GM08714 (cell line): ENCODE measurements at regions not wholly inside any gene's neighbourhood (a gene's known extent, or its start where the extent isn't known, plus 50 kb on each side); places are given as distances from the start of the nearest gene placed in this dataset.

Source experiments
- H3K4me3 ChIP-seq: fragments of 200-500 bp; sonication (Bioruptor generic); 2 replicates; pipeline ENCODE4 v1.5.1; 2014; ENCODE audit warnings: mild to moderate bottlenecking, low read length, inconsistent platforms
- ZNF274 ChIP-seq: IDR thresholded peaks from 2 replicates; pipeline ENCODE4 v1.6.1; 2012; ENCODE audit warnings: mild to moderate bottlenecking, low read depth, low read length

DNA sequence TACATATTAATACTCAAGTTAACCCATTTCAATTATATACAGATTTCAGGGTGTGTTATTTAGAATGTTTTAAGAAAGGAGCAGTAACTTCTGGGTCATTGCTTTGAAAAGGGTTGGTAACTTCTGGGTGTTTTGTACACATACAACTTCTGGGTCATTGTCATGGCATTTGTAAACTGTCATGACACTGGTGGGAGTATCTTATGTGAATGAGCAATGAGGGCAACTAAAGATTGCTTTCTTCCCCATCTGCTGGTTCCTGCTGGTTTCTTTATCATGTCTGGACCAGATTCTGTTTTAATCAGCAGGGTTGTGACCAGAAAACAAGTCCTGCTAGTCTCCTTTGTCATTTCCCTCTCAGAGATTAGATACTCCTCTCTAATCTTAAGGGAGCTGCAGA lies 713.3 kb downstream of the LRFN5 start:
- no peak overlapping the region for H3K4me3 ChIP-seq
- no peak for TF ChIP-seq ZNF274

DNA sequence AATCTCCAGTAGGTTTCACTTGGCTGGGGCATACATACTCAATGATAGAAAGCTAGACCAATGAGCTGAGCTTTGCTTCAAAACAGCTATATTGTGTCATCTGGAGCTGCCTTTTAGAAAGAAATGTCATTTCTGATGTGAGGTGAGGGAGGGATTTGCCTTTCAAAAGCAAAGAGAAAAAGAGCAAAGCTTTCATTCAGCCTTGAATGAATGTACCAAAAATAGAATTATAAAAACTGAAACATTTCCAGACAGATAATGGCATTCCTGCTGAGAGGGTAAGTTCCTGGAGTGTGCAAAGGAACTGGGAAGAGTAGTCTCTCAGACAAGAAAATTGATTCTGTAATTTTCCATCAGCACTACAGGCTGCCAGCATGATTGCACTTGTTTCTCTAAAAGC lies 710.0 kb downstream of the LRFN5 start:
- no peak overlapping the region for H3K4me3 ChIP-seq
- TF ChIP-seq ZNF274 = no peak

- no peak for TF ChIP-seq ZNF274
- H3K4me3 ChIP-seq = no peak overlapping the region
These were observed 705.2 kb downstream of the LRFN5 start for GRCh38 chr14:42311876-42312275.

DNA sequence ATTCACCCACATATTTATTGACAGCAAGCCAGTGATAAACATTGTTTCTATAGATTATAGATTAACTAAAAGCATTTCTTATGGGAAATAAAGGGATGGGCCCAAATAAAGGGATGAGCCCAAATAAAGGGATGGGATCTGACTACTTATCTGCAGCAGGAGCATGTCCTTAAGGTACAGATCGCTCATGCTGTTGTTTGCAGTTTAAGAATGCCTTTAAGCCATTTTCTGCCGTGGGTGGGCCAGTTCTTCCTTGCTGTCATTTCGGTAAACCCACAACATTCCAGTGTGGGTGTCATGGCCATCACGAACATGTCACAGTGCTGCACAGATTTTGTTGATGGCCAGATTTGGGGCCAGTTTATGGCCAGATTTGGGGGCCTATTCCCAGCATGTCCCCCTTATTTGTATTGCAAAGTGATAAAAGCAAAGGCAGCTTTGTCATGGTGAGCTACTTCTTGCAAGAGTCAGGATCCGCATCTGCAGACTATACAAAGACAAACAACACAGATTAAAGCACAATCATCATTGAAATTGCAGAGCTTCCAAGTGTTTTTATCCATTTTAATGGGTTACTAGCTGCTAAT lies 700.7 kb downstream of the LRFN5 start:
- TF ChIP-seq ZNF274 = no peak
- H3K4me3 ChIP-seq = no peak overlapping the region

GRCh38 chr14:42299692-42300091 lies 693.0 kb downstream of the LRFN5 start:
- no peak for TF ChIP-seq ZNF274
- H3K4me3 ChIP-seq = no peak overlapping the region

DNA sequence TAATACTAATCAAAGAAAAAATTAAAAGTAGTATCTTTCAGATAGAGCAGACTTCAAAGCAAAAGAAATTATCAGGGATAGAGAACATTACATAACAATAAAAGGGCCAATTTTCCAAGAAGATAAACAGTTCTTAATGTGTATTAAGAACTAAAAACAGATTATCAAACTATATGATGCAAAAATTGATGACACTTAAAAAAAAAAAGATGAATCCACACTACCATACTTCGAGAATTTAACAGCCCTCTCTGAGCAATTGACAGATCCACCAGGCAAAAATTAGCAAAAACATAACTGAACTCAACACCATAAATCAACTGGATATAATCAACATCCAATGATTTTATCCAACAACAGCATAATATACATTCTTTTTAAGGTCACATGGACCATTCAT lies 686.5 kb downstream of the LRFN5 start:
- no peak overlapping the region for H3K4me3 ChIP-seq
- no peak for TF ChIP-seq ZNF274

- H3K4me3 ChIP-seq = no peak overlapping the region
- no peak for TF ChIP-seq ZNF274
These were observed 671.2 kb downstream of the LRFN5 start for GRCh38 chr14:42277840-42278239.

- no peak overlapping the region for H3K4me3 ChIP-seq
- no peak for TF ChIP-seq ZNF274
These were observed 662.6 kb downstream of the LRFN5 start for GRCh38 chr14:42269234-42269633.

- TF ChIP-seq ZNF274 = no peak
- H3K4me3 ChIP-seq = no peak overlapping the region
These were observed 641.5 kb downstream of the LRFN5 start for GRCh38 chr14:42248131-42248530.

DNA sequence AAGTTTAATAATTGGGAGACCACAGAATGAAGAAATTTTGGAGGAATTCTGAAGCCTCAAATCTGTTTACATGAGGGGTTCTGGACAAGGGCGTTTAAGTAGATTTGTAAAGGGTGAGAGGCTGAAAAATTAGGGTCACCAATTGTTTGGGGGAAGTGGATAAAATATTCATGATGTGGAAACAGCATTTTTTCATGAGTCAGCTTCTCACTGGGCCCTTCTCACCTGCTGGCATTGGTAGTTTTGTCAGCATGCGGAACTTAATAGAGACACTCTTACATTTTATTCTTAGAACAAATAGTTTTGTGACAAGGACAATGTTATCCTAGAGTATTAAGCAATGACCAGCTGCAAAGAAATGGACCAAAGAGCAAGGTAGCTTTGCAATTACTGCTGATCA lies 634.4 kb downstream of the LRFN5 start:
- no peak overlapping the region for H3K4me3 ChIP-seq
- TF ChIP-seq ZNF274 = no peak

DNA sequence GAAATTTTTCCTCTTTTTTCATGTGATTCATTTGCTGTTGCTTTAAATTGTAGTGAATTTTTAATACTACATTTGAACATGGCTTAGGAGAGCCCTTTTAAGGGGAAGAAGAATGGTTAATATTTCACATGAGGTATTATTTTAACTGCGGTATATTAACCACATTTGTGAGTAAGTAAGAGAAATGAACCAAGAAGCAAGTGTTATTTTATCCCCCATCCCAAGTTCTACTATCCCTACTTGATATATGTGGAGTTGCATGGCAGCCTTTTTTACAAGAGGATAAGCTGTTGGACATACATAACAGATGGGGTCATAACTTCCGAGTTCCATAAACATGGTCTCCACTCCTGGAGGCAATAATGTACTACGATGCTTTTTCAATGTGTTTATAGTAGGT lies 623.3 kb downstream of the LRFN5 start:
- TF ChIP-seq ZNF274 = no peak
- H3K4me3 ChIP-seq = no peak overlapping the region

- TF ChIP-seq ZNF274 = no peak
- H3K4me3 ChIP-seq = no peak overlapping the region
These were observed 622.6 kb downstream of the LRFN5 start for GRCh38 chr14:42229294-42229693.

DNA sequence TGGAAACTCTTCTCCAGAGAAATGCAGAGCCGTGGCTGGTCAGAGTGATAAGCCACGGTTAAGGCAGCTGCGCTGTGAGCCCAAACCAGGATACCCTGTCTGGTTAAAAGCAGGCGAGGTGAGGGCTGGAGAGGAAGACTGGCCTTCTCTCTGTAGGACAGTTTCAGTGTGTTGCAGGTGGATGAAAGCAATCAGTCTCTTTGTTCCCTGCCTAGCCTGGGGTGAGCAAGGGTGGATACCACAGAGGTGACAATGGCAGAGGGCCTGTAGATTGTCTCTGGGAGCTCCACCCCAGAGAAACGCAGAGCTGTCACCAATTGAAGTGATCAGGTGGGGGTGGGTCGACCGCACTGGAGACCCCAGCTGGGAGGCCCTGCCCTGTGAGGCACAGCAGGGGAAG lies 621.9 kb downstream of the LRFN5 start:
- TF ChIP-seq ZNF274 = no peak
- H3K4me3 ChIP-seq = no peak overlapping the region

- no peak overlapping the region for H3K4me3 ChIP-seq
- TF ChIP-seq ZNF274 = no peak
These were observed 617.6 kb downstream of the LRFN5 start for GRCh38 chr14:42224053-42224888.

GRCh38 chr14:42222924-42223471 lies 616.3 kb downstream of the LRFN5 start:
- peak overlapping the region; percentile 7; the same call in 1 of the 2 replicates for H3K4me3 ChIP-seq
- no peak for TF ChIP-seq ZNF274
